IMR-90 (cell line): ENCODE measurements at regions not wholly inside any gene's neighbourhood (a gene's known extent, or its start where the extent isn't known, plus 50 kb on each side); places are given as distances from the start of the nearest gene placed in this dataset.

ENCODE experiments used
- ATAC-seq: fragments of 200-7000 bp; cut with Tn5 transposase; 2 replicates; pipeline ENCODE4 v1.9.1; 2020; ENCODE audit warnings: low read depth, mild to moderate bottlenecking, moderate library complexity
- BruUV-seq: library from RNA; stranded (reverse); fragments of 400-500 nt; replicated peaks from 2 replicates; lab custom pipeline; 2021; lab: Mats Ljungman, UMichigan
- CTCF ChIA-PET: fragments of 300-600 bp; formaldehyde crosslinking; extraction: SDS; loops from one replicate; lab custom pipeline; 2021; ENCODE audit warnings: antibody characterized with exemption; lab: Yijun Ruan, JAX
- POLR2A ChIA-PET: fragments of 300-600 bp; sonication (Branson Sonifier 250); formaldehyde crosslinking; loops from one replicate; lab custom pipeline; 2022; ENCODE audit warnings: antibody characterized with exemption; ENCODE audit not compliant: unreplicated experiment; lab: Charles Lee
- DNase-seq: peaks from one replicate; pipeline ENCODE4 v3.0.0; 2013
- H2AFZ ChIP-seq: replicated peaks from 2 replicates; pipeline ENCODE3; 2013; ENCODE audit warnings: low read length, mild to moderate bottlenecking; ENCODE audit not compliant: poor library complexity
- H2AK5ac ChIP-seq: 2 replicates; pipeline ENCODE4 v1.6.1; 2013; ENCODE audit warnings: low read depth, low read length, inconsistent platforms
- H2AK9ac ChIP-seq: replicated peaks from 2 replicates; pipeline ENCODE3; 2013; ENCODE audit warnings: mild to moderate bottlenecking, low read depth, low read length, moderate library complexity; ENCODE audit not compliant: poor library complexity
- H2BK120ac ChIP-seq: 2 replicates; pipeline ENCODE4 v1.6.1; 2013; ENCODE audit warnings: low read depth, low read length, inconsistent platforms
- H2BK15ac ChIP-seq: 3 replicates; pipeline ENCODE4 v1.6.1; 2013; ENCODE audit warnings: low read depth, low read length, inconsistent platforms
- H2BK20ac ChIP-seq: 2 replicates; pipeline ENCODE4 v1.6.1; 2013; ENCODE audit warnings: low read depth, mild to moderate bottlenecking, inconsistent platforms, low read length, moderate library complexity
- H2BK5ac ChIP-seq: 2 replicates; pipeline ENCODE4 v1.6.1; 2013; ENCODE audit warnings: mild to moderate bottlenecking, low read depth, low read length, inconsistent platforms; ENCODE audit not compliant: poor library complexity, severe bottlenecking
- H3K14ac ChIP-seq: replicated peaks from 2 replicates; pipeline ENCODE4 v1.6.1; 2013; ENCODE audit warnings: low read depth, low read length, inconsistent platforms
- H3K18ac ChIP-seq: 2 replicates; pipeline ENCODE4 v1.6.1; 2013; ENCODE audit warnings: low read depth, low read length, control low read depth
- H3K23ac ChIP-seq: 2 replicates; pipeline ENCODE4 v1.6.1; 2013; ENCODE audit warnings: low read depth, low read length, inconsistent platforms
- H3K27ac ChIP-seq: 2 replicates; pipeline ENCODE4 v1.5.1; 2013; ENCODE audit warnings: mild to moderate bottlenecking, control low read depth, low read length; ENCODE audit not compliant: insufficient read depth
- H3K27me3 ChIP-seq: 2 replicates; pipeline ENCODE4 v1.6.1; 2013; ENCODE audit warnings: low read length; ENCODE audit not compliant: control insufficient read depth, insufficient read depth
- H3K36me3 ChIP-seq: 2 replicates; pipeline ENCODE4 v1.6.1; 2013; ENCODE audit warnings: low read length, mixed read lengths; ENCODE audit not compliant: control insufficient read depth, insufficient read depth
- H3K4ac ChIP-seq: 2 replicates; pipeline ENCODE4 v1.6.1; 2013; ENCODE audit warnings: low read depth, low read length, inconsistent platforms
- H3K4me1 ChIP-seq: 2 replicates; pipeline ENCODE4 v1.6.1; 2013; ENCODE audit warnings: low read length, mixed read lengths; ENCODE audit not compliant: control insufficient read depth, insufficient read depth
- H3K4me2 ChIP-seq: 2 replicates; pipeline ENCODE4 v1.6.1; 2013; ENCODE audit warnings: low read depth, mild to moderate bottlenecking, control low read depth, low read length, moderate library complexity
- H3K4me3 ChIP-seq: 2 replicates; pipeline ENCODE4 v1.5.1; 2013; ENCODE audit warnings: low read depth, mild to moderate bottlenecking, control low read depth, low read length, moderate library complexity; ENCODE audit not compliant: insufficient read depth
- H3K56ac ChIP-seq: 2 replicates; pipeline ENCODE4 v1.6.1; 2013; ENCODE audit warnings: low read length, inconsistent platforms; ENCODE audit not compliant: insufficient read depth; ENCODE audit errors: extremely low read depth
- H3K79me1 ChIP-seq, 2 experiments: 2 replicates each; pipeline ENCODE4 v1.6.1; 2013; ENCODE audit warnings: low read length in 2 of 2, inconsistent platforms in 1 of 2, low read depth in 1 of 2
- H3K9ac ChIP-seq: 2 replicates; pipeline ENCODE4 v1.6.1; 2013; ENCODE audit warnings: low read depth, low read length, control low read depth
- H3K9me1 ChIP-seq: 2 replicates; pipeline ENCODE4 v1.6.1; 2013; ENCODE audit warnings: low read length, inconsistent platforms; ENCODE audit not compliant: insufficient read depth
- H3K9me3 ChIP-seq: 2 replicates; pipeline ENCODE4 v1.6.1; 2013; ENCODE audit warnings: low read length; ENCODE audit not compliant: control insufficient read depth, insufficient read depth
- H4K20me1 ChIP-seq: 2 replicates; pipeline ENCODE4 v1.6.1; 2013; ENCODE audit warnings: low read length, inconsistent platforms; ENCODE audit not compliant: insufficient read depth
- H4K5ac ChIP-seq: 2 replicates; pipeline ENCODE4 v1.6.1; 2013; ENCODE audit warnings: mild to moderate bottlenecking, low read depth, low read length, control low read depth
- H4K8ac ChIP-seq, 2 experiments: 2 replicates each; pipeline ENCODE4 v1.6.1; 2013; ENCODE audit warnings: low read depth in 2 of 2, low read length in 2 of 2, control low read depth in 1 of 2, inconsistent platforms in 1 of 2
- H4K91ac ChIP-seq: 2 replicates; pipeline ENCODE4 v1.6.1; 2013; ENCODE audit warnings: low read depth, low read length, inconsistent platforms; ENCODE audit not compliant: insufficient read depth
- CHD1 ChIP-seq: IDR thresholded peaks from 2 replicates; pipeline ENCODE4 v1.6.1; 2012; ENCODE audit warnings: low read depth, low read length, improper control_type of control experiment
- FOS ChIP-seq: fragments of 150-350 bp; IDR thresholded peaks from 2 replicates; pipeline ENCODE4 v1.6.1; 2016; ENCODE audit warnings: low read depth, low read length
- MAFK ChIP-seq: IDR thresholded peaks from 2 replicates; pipeline ENCODE4 v1.6.1; 2012; ENCODE audit warnings: low read depth, low read length, improper control_type of control experiment
- MAZ ChIP-seq: IDR thresholded peaks from 2 replicates; pipeline ENCODE4 v1.6.1; 2012; ENCODE audit warnings: low read depth, mild to moderate bottlenecking, low read length, improper control_type of control experiment, moderate library complexity, borderline replicate concordance
- NFE2L2 ChIP-seq: fragments of 150-350 bp; IDR thresholded peaks from 2 replicates; pipeline ENCODE4 v1.6.1; 2016; ENCODE audit warnings: low read depth, mild to moderate bottlenecking, low read length
- POLR2A ChIP-seq: IDR thresholded peaks from 2 replicates; pipeline ENCODE4 v1.6.1; 2012; ENCODE audit warnings: mild to moderate bottlenecking, low read depth, low read length
- RAD21 ChIP-seq: IDR thresholded peaks from 2 replicates; pipeline ENCODE4 v1.6.1; 2012; ENCODE audit warnings: low read length, improper control_type of control experiment
- RCOR1 ChIP-seq: IDR thresholded peaks from 2 replicates; pipeline ENCODE4 v1.6.1; 2012; ENCODE audit warnings: mild to moderate bottlenecking, low read length, improper control_type of control experiment; ENCODE audit not compliant: insufficient replicate concordance
- RFX5 ChIP-seq: IDR thresholded peaks from 2 replicates; pipeline ENCODE4 v1.8.0; 2012; ENCODE audit warnings: low read depth, mild to moderate bottlenecking, low read length, moderate library complexity
- WGBS, 2 experiments: methylation state at CpG; one replicate each; pipeline versions ENCODE4 v1.1.5 to v1.1.7; 2013; ENCODE audit warnings: missing lambda C conversion rate in 2 of 2; ENCODE audit not compliant: insufficient read length in 1 of 2; ENCODE audit errors: extremely low coverage in 2 of 2; 5-methylcytosine and 5-hydroxymethylcytosine counted together
- dilution Hi-C: fragments of 300-500 bp; cut with HindIII; formaldehyde crosslinking; loops from one replicate; pipeline ENCODE4 v1.14.3; 2018; ENCODE audit warnings: low sequenced_read_pairs; ENCODE audit not compliant: unreplicated experiment
- in situ Hi-C: fragments of 300-500 bp; cut with MboI; formaldehyde crosslinking; loops from 3 replicates; pipeline ENCODE4 v1.14.3; 2019; ENCODE audit warnings: low sequenced_read_pairs, inconsistent platforms, mixed read lengths
- intact Hi-C: fragments of 100-400 bp; cut with micrococcal nuclease; formaldehyde crosslinking; loops from 2 replicates; pipeline ENCODE4 v1.10.0; 2022
- TF ChIP-seq, protein P1 (sequence below): fragments of 150-350 bp; IDR thresholded peaks from 2 replicates; pipeline ENCODE4 v1.6.1; 2016; ENCODE audit warnings: low read depth, mild to moderate bottlenecking, low read length, moderate library complexity, borderline replicate concordance
- TF ChIP-seq, protein P2 (sequence below): fragments of 150-350 bp; IDR thresholded peaks from 2 replicates; pipeline ENCODE4 v1.6.1; 2017; ENCODE audit warnings: mild to moderate bottlenecking, antibody characterized with exemption, low read length, low read depth
- TF ChIP-seq, protein P3 (sequence below): conservative IDR thresholded peaks from 2 replicates; pipeline ENCODE4 v1.5.1; 2012; ENCODE audit warnings: mild to moderate bottlenecking, low read depth, low read length, improper control_type of control experiment

DNA sequence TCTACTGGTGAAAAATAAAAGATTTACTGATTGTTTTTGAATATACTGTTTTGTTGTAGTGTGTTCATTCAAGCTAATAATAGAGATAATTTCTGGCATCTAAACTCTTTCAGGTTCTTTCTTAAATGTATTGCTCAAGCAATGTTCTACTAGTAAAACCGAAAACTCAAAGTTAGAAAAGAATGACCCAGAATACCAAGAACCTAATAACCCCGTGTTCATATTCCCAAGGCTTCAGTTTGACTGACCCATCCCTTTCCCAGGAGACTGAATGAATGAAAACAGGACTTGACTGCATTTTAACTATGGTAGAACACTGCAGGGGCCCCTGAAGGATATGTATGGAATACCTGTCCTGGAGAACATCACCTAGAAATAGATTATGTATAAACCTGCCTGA, 375.3 kb downstream of the MAFB start:
- H4K5ac ChIP-seq, result no peak overlapping the region
- H3K9ac ChIP-seq, result no peak overlapping the region
- no peak overlapping the region for H2BK120ac ChIP-seq
- DNase-seq (no peak), ATAC-seq (no peak)
- no peak overlapping the region for H3K4ac ChIP-seq
- in situ Hi-C loops, result no loop called here
- WGBS, 2 experiments, result no CpG with 5 or more reads among the region's 2 CpGs
- BruUV-seq, result no TSS peak
- no peak overlapping the region for H2AFZ ChIP-seq
- no peaks in the 10 kb centered on the region for H4K20me1 ChIP-seq
- H3K4me3 ChIP-seq, result no peak overlapping the region
- no peak overlapping the region for H2BK15ac ChIP-seq
- TF ChIP-seq, protein P1, sequence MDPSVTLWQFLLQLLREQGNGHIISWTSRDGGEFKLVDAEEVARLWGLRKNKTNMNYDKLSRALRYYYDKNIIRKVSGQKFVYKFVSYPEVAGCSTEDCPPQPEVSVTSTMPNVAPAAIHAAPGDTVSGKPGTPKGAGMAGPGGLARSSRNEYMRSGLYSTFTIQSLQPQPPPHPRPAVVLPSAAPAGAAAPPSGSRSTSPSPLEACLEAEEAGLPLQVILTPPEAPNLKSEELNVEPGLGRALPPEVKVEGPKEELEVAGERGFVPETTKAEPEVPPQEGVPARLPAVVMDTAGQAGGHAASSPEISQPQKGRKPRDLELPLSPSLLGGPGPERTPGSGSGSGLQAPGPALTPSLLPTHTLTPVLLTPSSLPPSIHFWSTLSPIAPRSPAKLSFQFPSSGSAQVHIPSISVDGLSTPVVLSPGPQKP, result no peak
- TF ChIP-seq, protein P2, sequence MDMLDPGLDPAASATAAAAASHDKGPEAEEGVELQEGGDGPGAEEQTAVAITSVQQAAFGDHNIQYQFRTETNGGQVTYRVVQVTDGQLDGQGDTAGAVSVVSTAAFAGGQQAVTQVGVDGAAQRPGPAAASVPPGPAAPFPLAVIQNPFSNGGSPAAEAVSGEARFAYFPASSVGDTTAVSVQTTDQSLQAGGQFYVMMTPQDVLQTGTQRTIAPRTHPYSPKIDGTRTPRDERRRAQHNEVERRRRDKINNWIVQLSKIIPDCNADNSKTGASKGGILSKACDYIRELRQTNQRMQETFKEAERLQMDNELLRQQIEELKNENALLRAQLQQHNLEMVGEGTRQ, result no peak
- TF ChIP-seq RCOR1 (no peak), POLR2A (no peak), CHD1 (no peak), FOS (no peak), RFX5 (no peak), MAFK (no peak), MAZ (no peak), RAD21 (no peak), NFE2L2 (no peak)
- TF ChIP-seq, protein P3, sequence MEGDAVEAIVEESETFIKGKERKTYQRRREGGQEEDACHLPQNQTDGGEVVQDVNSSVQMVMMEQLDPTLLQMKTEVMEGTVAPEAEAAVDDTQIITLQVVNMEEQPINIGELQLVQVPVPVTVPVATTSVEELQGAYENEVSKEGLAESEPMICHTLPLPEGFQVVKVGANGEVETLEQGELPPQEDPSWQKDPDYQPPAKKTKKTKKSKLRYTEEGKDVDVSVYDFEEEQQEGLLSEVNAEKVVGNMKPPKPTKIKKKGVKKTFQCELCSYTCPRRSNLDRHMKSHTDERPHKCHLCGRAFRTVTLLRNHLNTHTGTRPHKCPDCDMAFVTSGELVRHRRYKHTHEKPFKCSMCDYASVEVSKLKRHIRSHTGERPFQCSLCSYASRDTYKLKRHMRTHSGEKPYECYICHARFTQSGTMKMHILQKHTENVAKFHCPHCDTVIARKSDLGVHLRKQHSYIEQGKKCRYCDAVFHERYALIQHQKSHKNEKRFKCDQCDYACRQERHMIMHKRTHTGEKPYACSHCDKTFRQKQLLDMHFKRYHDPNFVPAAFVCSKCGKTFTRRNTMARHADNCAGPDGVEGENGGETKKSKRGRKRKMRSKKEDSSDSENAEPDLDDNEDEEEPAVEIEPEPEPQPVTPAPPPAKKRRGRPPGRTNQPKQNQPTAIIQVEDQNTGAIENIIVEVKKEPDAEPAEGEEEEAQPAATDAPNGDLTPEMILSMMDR, result no peak
- no peaks in the 10 kb centered on the region for H3K9me3 ChIP-seq
- H2AK9ac ChIP-seq, result no peak overlapping the region
- ChIA-PET POLR2A (no interaction called here), CTCF (no interaction called here)
- no peaks in the 10 kb centered on the region for H3K9me1 ChIP-seq
- no peaks in the 10 kb centered on the region for H3K36me3 ChIP-seq
- H3K23ac ChIP-seq, result no peak overlapping the region
- no peak overlapping the region for H2BK20ac ChIP-seq
- no peak overlapping the region for H3K14ac ChIP-seq
- H3K56ac ChIP-seq, result no peak overlapping the region
- H2BK5ac ChIP-seq, result no peak overlapping the region
- intact Hi-C loops, result no loop called here
- H3K4me1 ChIP-seq, result no peaks in the 10 kb centered on the region
- no peak overlapping the region for H3K18ac ChIP-seq
- dilution Hi-C loops, result no loop called here
- no peak overlapping the region for H4K8ac ChIP-seq
- no peaks in the 10 kb centered on the region for H3K79me1 ChIP-seq
- H2AK5ac ChIP-seq, result no peak overlapping the region
- H3K27ac ChIP-seq, result no peak overlapping the region
- no peak overlapping the region for H4K91ac ChIP-seq
- H3K27me3 ChIP-seq, result no peaks in the 10 kb centered on the region
- no peak overlapping the region for H3K4me2 ChIP-seq
